OCI-LY7 (cell line): ENCODE measurements at regions not wholly inside any gene's neighbourhood (a gene's known extent, or its start where the extent isn't known, plus 50 kb on each side); places are given as distances from the start of the nearest gene placed in this dataset.

Experiments used
- BruUV-seq: library from RNA; stranded (reverse); fragments of 400-500 nt; replicated peaks from 2 replicates; lab custom pipeline; 2021; lab: Mats Ljungman, UMichigan
- CTCF ChIA-PET: fragments of 300-600 bp; sonication (Branson Sonifier 250); formaldehyde crosslinking; loops from one replicate; lab custom pipeline; 2022; ENCODE audit warnings: antibody characterized with exemption; ENCODE audit not compliant: unreplicated experiment; lab: Charles Lee
- POLR2A ChIA-PET: fragments of 300-600 bp; sonication (Branson Sonifier 250); formaldehyde crosslinking; loops from one replicate; lab custom pipeline; 2022; ENCODE audit warnings: antibody characterized with exemption; lab: Charles Lee
- DNase-seq: peaks from one replicate; pipeline ENCODE4 v3.0.0-alpha.2; 2015; ENCODE audit warnings: low spot score
- H2AFZ ChIP-seq: fragments of 200-600 bp; sonication (generic), shearing (Covaris generic); 2 replicates; pipeline ENCODE4 v1.6.1; 2014; ENCODE audit warnings: mild to moderate bottlenecking, antibody characterized with exemption, low read length, moderate library complexity
- H3K27ac ChIP-seq: fragments of 200-600 bp; sonication (generic); 2 replicates; pipeline ENCODE4 v1.5.1; 2014; ENCODE audit warnings: mixed run types, low read depth, mild to moderate bottlenecking, moderate library complexity, low read length, inconsistent platforms; ENCODE audit not compliant: poor library complexity, severe bottlenecking
- H3K36me3 ChIP-seq: fragments of 200-600 bp; sonication (generic); 2 replicates; pipeline ENCODE4 v1.6.1; 2014; ENCODE audit warnings: mild to moderate bottlenecking, antibody characterized with exemption, low read length, moderate library complexity, mixed read lengths; ENCODE audit not compliant: insufficient read depth
- H3K4me1 ChIP-seq: fragments of 200-600 bp; sonication (generic); 2 replicates; pipeline ENCODE4 v1.5.1; 2014; ENCODE audit warnings: mild to moderate bottlenecking, low read length; ENCODE audit not compliant: insufficient read depth, poor library complexity, severe bottlenecking
- H3K4me2 ChIP-seq: fragments of 200-600 bp; sonication (generic); 2 replicates; pipeline ENCODE4 v1.6.1; 2014; ENCODE audit warnings: mild to moderate bottlenecking, low read length
- H3K4me3 ChIP-seq: fragments of 200-600 bp; sonication (generic); 2 replicates; pipeline ENCODE4 v1.5.1; 2014; ENCODE audit warnings: mild to moderate bottlenecking, low read depth, low read length; ENCODE audit not compliant: poor library complexity, severe bottlenecking
- H3K79me2 ChIP-seq: fragments of 200-600 bp; sonication (generic); 2 replicates; pipeline ENCODE4 v1.6.1; 2016; ENCODE audit warnings: low read depth, mild to moderate bottlenecking, low read length, moderate library complexity, mixed read lengths; ENCODE audit not compliant: insufficient read depth
- H3K9me2 ChIP-seq: fragments of 200-600 bp; sonication (generic); 2 replicates; pipeline ENCODE4 v1.6.1; 2016; ENCODE audit warnings: mild to moderate bottlenecking, low read length, mixed read lengths; ENCODE audit not compliant: insufficient read depth
- H3K9me3 ChIP-seq: fragments of 200-600 bp; sonication (generic); 2 replicates; pipeline ENCODE4 v1.6.1; 2014; ENCODE audit warnings: mild to moderate bottlenecking, mixed run types, low read length, mixed read lengths
- H4K20me1 ChIP-seq: fragments of 200-600 bp; sonication (generic); 2 replicates; pipeline ENCODE4 v1.6.1; 2014; ENCODE audit warnings: mild to moderate bottlenecking, antibody characterized with exemption, low read length, moderate library complexity, mixed read lengths; ENCODE audit not compliant: insufficient read depth
- EZH2phosphoT487 ChIP-seq: fragments of 200-600 bp; sonication (generic); IDR thresholded peaks from 2 replicates; pipeline ENCODE4 v1.6.1; 2018; ENCODE audit warnings: low read depth, borderline replicate concordance, mild to moderate bottlenecking, mixed run types, antibody characterized with exemption, low read length, moderate library complexity, mixed read lengths
- intact Hi-C: fragments of 100-400 bp; cut with micrococcal nuclease; formaldehyde crosslinking; loops from one replicate; pipeline ENCODE4 v1.10.0; 2022; ENCODE audit not compliant: unreplicated experiment
- TF ChIP-seq, protein P1 (sequence below): fragments of 200-600 bp; sonication (generic); conservative IDR thresholded peaks from 2 replicates; pipeline ENCODE4 v1.5.1; 2014; ENCODE audit warnings: mild to moderate bottlenecking, antibody characterized with exemption, low read length, moderate library complexity, mixed read lengths

GRCh38 chr19:28876609-28877123, 336.3 kb downstream of the UQCRFS1 start:
- ChIA-PET POLR2A (no interaction called here), CTCF (no interaction called here)
- no peaks in the 10 kb centered on the region for H3K79me2 ChIP-seq
- no peaks in the 10 kb centered on the region for H4K20me1 ChIP-seq
- TF ChIP-seq, protein P1, sequence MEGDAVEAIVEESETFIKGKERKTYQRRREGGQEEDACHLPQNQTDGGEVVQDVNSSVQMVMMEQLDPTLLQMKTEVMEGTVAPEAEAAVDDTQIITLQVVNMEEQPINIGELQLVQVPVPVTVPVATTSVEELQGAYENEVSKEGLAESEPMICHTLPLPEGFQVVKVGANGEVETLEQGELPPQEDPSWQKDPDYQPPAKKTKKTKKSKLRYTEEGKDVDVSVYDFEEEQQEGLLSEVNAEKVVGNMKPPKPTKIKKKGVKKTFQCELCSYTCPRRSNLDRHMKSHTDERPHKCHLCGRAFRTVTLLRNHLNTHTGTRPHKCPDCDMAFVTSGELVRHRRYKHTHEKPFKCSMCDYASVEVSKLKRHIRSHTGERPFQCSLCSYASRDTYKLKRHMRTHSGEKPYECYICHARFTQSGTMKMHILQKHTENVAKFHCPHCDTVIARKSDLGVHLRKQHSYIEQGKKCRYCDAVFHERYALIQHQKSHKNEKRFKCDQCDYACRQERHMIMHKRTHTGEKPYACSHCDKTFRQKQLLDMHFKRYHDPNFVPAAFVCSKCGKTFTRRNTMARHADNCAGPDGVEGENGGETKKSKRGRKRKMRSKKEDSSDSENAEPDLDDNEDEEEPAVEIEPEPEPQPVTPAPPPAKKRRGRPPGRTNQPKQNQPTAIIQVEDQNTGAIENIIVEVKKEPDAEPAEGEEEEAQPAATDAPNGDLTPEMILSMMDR = no peak
- no peak for TF ChIP-seq EZH2phosphoT487
- no peaks in the 10 kb centered on the region for H3K9me2 ChIP-seq
- BruUV-seq = no TSS peak
- no peak overlapping the region for H3K27ac ChIP-seq
- H2AFZ ChIP-seq = no peak overlapping the region
- no peak for DNase-seq
- no peak overlapping the region for H3K4me3 ChIP-seq
- no peaks in the 10 kb centered on the region for H3K4me1 ChIP-seq
- no peaks in the 10 kb centered on the region for H3K36me3 ChIP-seq
- intact Hi-C loops = loop anchor here (5.0 kb wide), 2 partner anchors 409 to 549 kb away; no protein-coding TSS in a partner anchor
- no peak overlapping the region for H3K4me2 ChIP-seq
- H3K9me3 ChIP-seq = no peaks in the 10 kb centered on the region

DNA sequence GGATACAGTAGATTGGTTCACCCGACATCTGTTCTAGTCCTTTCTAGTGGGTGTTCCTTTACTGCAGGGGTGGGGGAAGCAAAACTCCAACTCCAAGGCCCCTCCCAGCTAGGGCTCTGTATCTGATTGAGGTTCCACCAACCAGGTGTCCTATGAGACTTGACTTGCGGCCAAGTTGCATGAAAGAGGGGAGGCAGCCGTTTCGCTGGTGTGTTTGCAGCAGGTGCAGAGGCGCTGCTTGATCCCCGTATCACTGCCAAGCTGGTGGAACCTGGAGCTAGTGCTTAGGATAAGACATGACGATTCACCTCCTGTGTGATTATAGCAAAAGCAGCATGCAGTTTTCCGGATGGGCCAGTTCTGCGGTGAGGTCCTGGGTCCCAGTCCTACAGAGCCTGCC, 338.2 kb downstream of the UQCRFS1 start:
- H3K9me2 ChIP-seq = no peaks in the 10 kb centered on the region
- CTCF ChIA-PET = no interaction called here

GRCh38 chr19:28873301-28873700, 339.6 kb downstream of the UQCRFS1 start:
- CTCF ChIA-PET = no interaction called here
- Histone ChIP-seq H2AFZ (no peak overlapping the region), H3K4me3 (no peak overlapping the region), H3K27ac (no peak overlapping the region), H3K36me3 (no peaks in the 10 kb centered on the region), H4K20me1 (no peaks in the 10 kb centered on the region), H3K4me2 (no peak overlapping the region), H3K9me3 (no peaks in the 10 kb centered on the region), H3K9me2 (no peaks in the 10 kb centered on the region), H3K4me1 (no peaks in the 10 kb centered on the region), H3K79me2 (no peaks in the 10 kb centered on the region)
- intact Hi-C loops = no loop called here
- DNase-seq = no peak
- POLR2A ChIA-PET = no interaction called here
- BruUV-seq = no TSS peak
- TF ChIP-seq, protein P1 = no peak
- no peak for TF ChIP-seq EZH2phosphoT487

More for the DNA sequence above, 338.2 kb downstream of the UQCRFS1 start:
- DNase-seq = no peak
- Histone ChIP-seq H3K9me3 (no peaks in the 10 kb centered on the region), H3K4me2 (no peak overlapping the region), H3K4me1 (no peaks in the 10 kb centered on the region), H3K79me2 (no peaks in the 10 kb centered on the region), H4K20me1 (no peaks in the 10 kb centered on the region), H3K27ac (no peak overlapping the region), H3K36me3 (no peaks in the 10 kb centered on the region), H3K4me3 (no peak overlapping the region), H2AFZ (no peak overlapping the region)
- BruUV-seq = no TSS peak
- TF ChIP-seq, protein P1 = no peak
- no peak for TF ChIP-seq EZH2phosphoT487
- intact Hi-C loops = loop anchor here (5.0 kb wide), 2 partner anchors 407 to 547 kb away; no protein-coding TSS in a partner anchor
- POLR2A ChIA-PET = no interaction called here
